ENCODE measurements at regions not wholly inside any gene's neighbourhood (a gene's known extent, or its start where the extent isn't known, plus 50 kb on each side); places are given as distances from the start of the nearest gene placed in this dataset.

- Histone ChIP-seq H3K79me2 (ENCODE audit: control insufficient read depth, insufficient read depth, low read length, unreplicated experiment) (no peaks in the 10 kb centered on the region), H3K27me3 (ENCODE audit: insufficient read depth, low read length) (no peaks in the 10 kb centered on the region), H3K4me1 (ENCODE audit: control insufficient read depth, insufficient read depth, low read length, unreplicated experiment) (no peaks in the 10 kb centered on the region), H2AFZ (ENCODE audit: low read length, unreplicated experiment) (no peak overlapping the region), H3K4me3 (ENCODE audit: low read depth, low read length) (no peak overlapping the region), H3K36me3 (ENCODE audit: insufficient read depth, low read length) (no peaks in the 10 kb centered on the region), H3K27ac (ENCODE audit: low read depth, low read length) (no peak overlapping the region)
Measured at GRCh38 chr19:31555634-31556215, 206.5 kb upstream of the TSHZ3 start.

GRCh38 chr19:31559494-31559893 lies 210.3 kb upstream of the TSHZ3 start:
- Histone ChIP-seq H3K4me1 (ENCODE audit: control insufficient read depth, insufficient read depth, low read length, unreplicated experiment) (no peaks in the 10 kb centered on the region), H3K27ac (ENCODE audit: low read depth, low read length) (no peak overlapping the region), H2AFZ (ENCODE audit: low read length, unreplicated experiment) (no peak overlapping the region), H3K27me3 (ENCODE audit: insufficient read depth, low read length) (no peaks in the 10 kb centered on the region), H3K4me3 (ENCODE audit: low read depth, low read length) (no peak overlapping the region), H3K36me3 (ENCODE audit: insufficient read depth, low read length) (no peaks in the 10 kb centered on the region), H3K79me2 (ENCODE audit: control insufficient read depth, insufficient read depth, low read length, unreplicated experiment) (no peaks in the 10 kb centered on the region)

- H3K36me3 ChIP-seq (ENCODE audit: insufficient read depth, low read length): no peaks in the 10 kb centered on the region
- no peaks in the 10 kb centered on the region for H3K27me3 ChIP-seq (ENCODE audit: insufficient read depth, low read length)
- no peak overlapping the region for H3K27ac ChIP-seq (ENCODE audit: low read depth, low read length)
- H3K4me3 ChIP-seq (ENCODE audit: low read depth, low read length): no peak overlapping the region
- no peaks in the 10 kb centered on the region for H3K79me2 ChIP-seq (ENCODE audit: control insufficient read depth, insufficient read depth, low read length, unreplicated experiment)
- no peaks in the 10 kb centered on the region for H3K4me1 ChIP-seq (ENCODE audit: control insufficient read depth, insufficient read depth, low read length, unreplicated experiment)
- no peak overlapping the region for H2AFZ ChIP-seq (ENCODE audit: low read length, unreplicated experiment)
Measured at GRCh38 chr19:31560086-31561060, 211.1 kb upstream of the TSHZ3 start.

GRCh38 chr19:31562966-31563612 lies 213.9 kb upstream of the TSHZ3 start:
- Histone ChIP-seq H3K4me1 (ENCODE audit: control insufficient read depth, insufficient read depth, low read length, unreplicated experiment) (no peaks in the 10 kb centered on the region), H3K79me2 (ENCODE audit: control insufficient read depth, insufficient read depth, low read length, unreplicated experiment) (no peaks in the 10 kb centered on the region), H3K27me3 (ENCODE audit: insufficient read depth, low read length) (no peaks in the 10 kb centered on the region), H3K36me3 (ENCODE audit: insufficient read depth, low read length) (no peaks in the 10 kb centered on the region), H2AFZ (ENCODE audit: low read length, unreplicated experiment) (no peak overlapping the region), H3K27ac (ENCODE audit: low read depth, low read length) (no peak overlapping the region), H3K4me3 (ENCODE audit: low read depth, low read length) (no peak overlapping the region)

GRCh38 chr19:31567776-31568175 lies 218.5 kb upstream of the TSHZ3 start:
- no peak overlapping the region for H3K4me3 ChIP-seq (ENCODE audit: low read depth, low read length)

GRCh38 chr19:31568724-31569123 lies 219.5 kb upstream of the TSHZ3 start:
- Histone ChIP-seq H3K36me3 (ENCODE audit: insufficient read depth, low read length) (no peaks in the 10 kb centered on the region), H3K4me3 (ENCODE audit: low read depth, low read length) (no peak overlapping the region), H3K79me2 (ENCODE audit: control insufficient read depth, insufficient read depth, low read length, unreplicated experiment) (no peaks in the 10 kb centered on the region), H3K27me3 (ENCODE audit: insufficient read depth, low read length) (no peaks in the 10 kb centered on the region), H3K27ac (ENCODE audit: low read depth, low read length) (no peak overlapping the region), H3K4me1 (ENCODE audit: control insufficient read depth, insufficient read depth, low read length, unreplicated experiment) (no peaks in the 10 kb centered on the region), H2AFZ (ENCODE audit: low read length, unreplicated experiment) (no peak overlapping the region)

More at GRCh38 chr19:31567776-31568175, 218.5 kb upstream of the TSHZ3 start:
- no peak overlapping the region for H3K27ac ChIP-seq (ENCODE audit: low read depth, low read length)
- no peaks in the 10 kb centered on the region for H3K79me2 ChIP-seq (ENCODE audit: control insufficient read depth, insufficient read depth, low read length, unreplicated experiment)
- no peaks in the 10 kb centered on the region for H3K27me3 ChIP-seq (ENCODE audit: insufficient read depth, low read length)
- H3K36me3 ChIP-seq (ENCODE audit: insufficient read depth, low read length): no peaks in the 10 kb centered on the region
- H3K4me1 ChIP-seq (ENCODE audit: control insufficient read depth, insufficient read depth, low read length, unreplicated experiment): no peaks in the 10 kb centered on the region
- H2AFZ ChIP-seq (ENCODE audit: low read length, unreplicated experiment): no peak overlapping the region

GRCh38 chr19:31570718-31571117 lies 221.5 kb upstream of the TSHZ3 start:
- H2AFZ ChIP-seq (ENCODE audit: low read length, unreplicated experiment): no peak overlapping the region
- H3K79me2 ChIP-seq (ENCODE audit: control insufficient read depth, insufficient read depth, low read length, unreplicated experiment): no peaks in the 10 kb centered on the region

GRCh38 chr19:31572102-31572975 lies 223.1 kb upstream of the TSHZ3 start:
- no peak overlapping the region for H3K4me3 ChIP-seq (ENCODE audit: low read depth, low read length)
- H3K27ac ChIP-seq (ENCODE audit: low read depth, low read length): no peak overlapping the region
- H3K4me1 ChIP-seq (ENCODE audit: control insufficient read depth, insufficient read depth, low read length, unreplicated experiment): no peaks in the 10 kb centered on the region
- no peaks in the 10 kb centered on the region for H3K27me3 ChIP-seq (ENCODE audit: insufficient read depth, low read length)
- H2AFZ ChIP-seq (ENCODE audit: low read length, unreplicated experiment): no peak overlapping the region
- H3K36me3 ChIP-seq (ENCODE audit: insufficient read depth, low read length): no peaks in the 10 kb centered on the region
- H3K79me2 ChIP-seq (ENCODE audit: control insufficient read depth, insufficient read depth, low read length, unreplicated experiment): no peaks in the 10 kb centered on the region

More at GRCh38 chr19:31570718-31571117, 221.5 kb upstream of the TSHZ3 start:
- Histone ChIP-seq H3K4me1 (ENCODE audit: control insufficient read depth, insufficient read depth, low read length, unreplicated experiment) (no peaks in the 10 kb centered on the region), H3K27ac (ENCODE audit: low read depth, low read length) (no peak overlapping the region), H3K27me3 (ENCODE audit: insufficient read depth, low read length) (no peaks in the 10 kb centered on the region), H3K36me3 (ENCODE audit: insufficient read depth, low read length) (no peaks in the 10 kb centered on the region), H3K4me3 (ENCODE audit: low read depth, low read length) (no peak overlapping the region)

- Histone ChIP-seq H2AFZ (ENCODE audit: low read length, unreplicated experiment) (no peak overlapping the region), H3K79me2 (ENCODE audit: control insufficient read depth, insufficient read depth, low read length, unreplicated experiment) (no peaks in the 10 kb centered on the region), H3K4me3 (ENCODE audit: low read depth, low read length) (no peak overlapping the region), H3K27ac (ENCODE audit: low read depth, low read length) (no peak overlapping the region), H3K36me3 (ENCODE audit: insufficient read depth, low read length) (no peaks in the 10 kb centered on the region), H3K27me3 (ENCODE audit: insufficient read depth, low read length) (no peaks in the 10 kb centered on the region), H3K4me1 (ENCODE audit: control insufficient read depth, insufficient read depth, low read length, unreplicated experiment) (no peaks in the 10 kb centered on the region)
Measured at GRCh38 chr19:31572976-31573298, 223.7 kb upstream of the TSHZ3 start.

GRCh38 chr19:31574251-31574973 lies 225.2 kb upstream of the TSHZ3 start:
- H3K4me3 ChIP-seq (ENCODE audit: low read depth, low read length): no peak overlapping the region
- H3K27ac ChIP-seq (ENCODE audit: low read depth, low read length): no peak overlapping the region
- H3K4me1 ChIP-seq (ENCODE audit: control insufficient read depth, insufficient read depth, low read length, unreplicated experiment): no peaks in the 10 kb centered on the region
- H3K36me3 ChIP-seq (ENCODE audit: insufficient read depth, low read length): no peaks in the 10 kb centered on the region
- no peaks in the 10 kb centered on the region for H3K79me2 ChIP-seq (ENCODE audit: control insufficient read depth, insufficient read depth, low read length, unreplicated experiment)
- no peaks in the 10 kb centered on the region for H3K27me3 ChIP-seq (ENCODE audit: insufficient read depth, low read length)
- no peak overlapping the region for H2AFZ ChIP-seq (ENCODE audit: low read length, unreplicated experiment)

Measured in ACC112 (cell line).